ENCODE measurements at regions not wholly inside any gene's neighbourhood (a gene's known extent, or its start where the extent isn't known, plus 50 kb on each side); places are given as distances from the start of the nearest gene placed in this dataset.

GRCh38 chr12:59386236-59386635 is 209.6 kb upstream of the SLC16A7 start:
- no peak for TF ChIP-seq EP300 (IDR thresholded peaks at IDR 0.05; ENCODE audit: borderline replicate concordance)
- TF ChIP-seq CEBPB (IDR thresholded peaks at IDR 0.05) = no peak
- TF ChIP-seq REST (IDR thresholded peaks at IDR 0.05; ENCODE audit: low read depth) = no peak
- TF ChIP-seq ZBTB7A (IDR thresholded peaks at IDR 0.05; ENCODE audit: low read depth) = no peak
- no peak for TF ChIP-seq RAD21 (IDR thresholded peaks at IDR 0.05; ENCODE audit: low read depth)
- no peak for TF ChIP-seq CREB1 (IDR thresholded peaks at IDR 0.05; ENCODE audit: low read depth)
- TF ChIP-seq TCF12 (IDR thresholded peaks at IDR 0.05; ENCODE audit: low read depth) = no peak
- TF ChIP-seq YY1 (IDR thresholded peaks at IDR 0.05; ENCODE audit: low read depth) = no peak
- no peak for TF ChIP-seq MAX (IDR thresholded peaks at IDR 0.05)
- TF ChIP-seq NFIC (IDR thresholded peaks at IDR 0.05) = no peak
- no peak for TF ChIP-seq FOXM1 (IDR thresholded peaks at IDR 0.05; ENCODE audit: borderline replicate concordance, low read depth)
- TF ChIP-seq EGR1 (IDR thresholded peaks at IDR 0.05) = no peak
